Esophagus mucosa (tissue), 1 donor: ENCODE measurements at regions not wholly inside any gene's neighbourhood (a gene's known extent, or its start where the extent isn't known, plus 50 kb on each side); places are given as distances from the start of the nearest gene placed in this dataset.
"Not testable (repeated sequence)": the region's sequence is repeated elsewhere in the genome, so short reads cannot be mapped to it uniquely, and the experiment has no call there.

Experiments used
- ATAC-seq: fragments of 200-7000 bp; cut with Tn5 transposase; one replicate; pipeline ENCODE4 v1.9.1; 2020
- donor health status: DM: yes; HTN: yes; CAD: no.

GRCh38 chr10:81280497-81281479 is 594.2 kb upstream of the NRG3 start:
- ATAC-seq: no peak

DNA sequence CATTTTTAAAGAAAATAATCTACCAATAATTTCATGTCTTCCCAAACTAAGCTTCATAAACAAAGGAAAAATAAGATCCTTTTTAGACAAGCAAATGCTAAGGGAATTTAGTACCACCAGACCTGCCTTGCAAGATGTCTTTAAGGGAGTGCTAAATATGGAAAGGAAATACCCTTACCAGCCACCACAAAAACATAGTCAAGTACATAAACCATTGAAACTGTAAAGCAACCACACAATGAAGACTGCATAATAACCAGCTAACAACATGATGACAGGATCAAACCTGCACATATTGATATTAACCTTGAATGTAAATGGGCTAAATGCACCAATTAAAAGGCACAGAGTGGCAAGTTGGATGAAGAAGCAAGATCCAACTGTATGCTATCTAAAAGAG is 586.5 kb upstream of the NRG3 start:
- no peak for ATAC-seq

GRCh38 chr10:81297292-81297691 is 577.7 kb upstream of the NRG3 start:
- ATAC-seq: no peak

DNA sequence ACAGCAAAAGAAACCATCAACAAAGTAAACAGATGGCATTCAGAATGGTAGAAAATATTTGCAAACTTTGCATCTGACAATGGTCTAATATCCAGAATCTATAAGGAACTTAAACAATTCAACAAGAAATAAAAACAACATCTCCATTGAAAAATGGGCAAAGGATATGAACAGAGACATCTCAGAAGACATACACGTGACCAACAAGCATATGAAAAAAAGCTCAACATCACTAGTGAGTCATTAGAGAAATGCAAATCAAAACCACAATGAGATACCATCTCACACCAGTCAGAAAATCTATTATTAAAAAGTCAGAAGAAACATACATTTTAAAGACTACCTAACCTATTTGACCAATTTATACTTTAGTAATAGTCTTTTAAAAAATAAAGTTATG is 571.3 kb upstream of the NRG3 start:
- ATAC-seq: no peak

DNA sequence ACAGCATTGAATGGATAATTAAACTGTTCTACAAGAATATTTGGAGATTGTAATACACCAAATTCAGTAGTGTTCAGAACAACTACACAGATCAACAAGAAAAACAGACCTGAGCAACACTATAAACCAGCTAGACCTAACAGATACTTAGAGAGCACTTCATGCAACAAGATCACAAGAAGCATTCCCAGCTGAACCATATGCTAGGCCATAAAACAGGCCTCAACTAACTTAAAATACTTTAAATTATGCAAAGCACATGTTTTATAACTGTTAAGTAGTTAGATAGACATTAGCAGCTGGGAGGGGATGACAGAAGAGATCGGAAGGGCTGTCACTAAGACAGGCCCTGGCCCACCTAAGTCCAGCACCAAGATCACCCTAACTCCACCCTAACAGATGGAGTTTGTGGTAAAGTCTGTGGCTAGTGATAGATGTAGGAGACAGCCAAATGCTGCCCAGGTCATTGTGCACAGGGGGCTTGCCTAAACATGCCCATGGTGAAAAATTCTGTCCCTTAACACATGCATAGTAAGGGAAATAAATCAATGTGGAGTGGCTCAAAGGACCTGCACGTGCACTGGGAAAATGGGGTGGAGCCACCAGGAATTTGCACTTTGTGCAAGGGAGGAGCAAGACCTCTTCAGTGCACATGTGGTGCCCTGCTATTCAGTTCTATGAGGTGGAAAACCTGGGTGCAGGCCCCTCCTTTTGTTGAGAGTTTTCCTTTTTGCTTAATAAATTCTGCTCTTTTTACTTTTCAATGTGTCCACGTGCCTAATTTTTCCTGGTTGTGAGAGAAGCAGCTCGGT is 567.8 kb upstream of the NRG3 start:
- no peak for ATAC-seq

DNA sequence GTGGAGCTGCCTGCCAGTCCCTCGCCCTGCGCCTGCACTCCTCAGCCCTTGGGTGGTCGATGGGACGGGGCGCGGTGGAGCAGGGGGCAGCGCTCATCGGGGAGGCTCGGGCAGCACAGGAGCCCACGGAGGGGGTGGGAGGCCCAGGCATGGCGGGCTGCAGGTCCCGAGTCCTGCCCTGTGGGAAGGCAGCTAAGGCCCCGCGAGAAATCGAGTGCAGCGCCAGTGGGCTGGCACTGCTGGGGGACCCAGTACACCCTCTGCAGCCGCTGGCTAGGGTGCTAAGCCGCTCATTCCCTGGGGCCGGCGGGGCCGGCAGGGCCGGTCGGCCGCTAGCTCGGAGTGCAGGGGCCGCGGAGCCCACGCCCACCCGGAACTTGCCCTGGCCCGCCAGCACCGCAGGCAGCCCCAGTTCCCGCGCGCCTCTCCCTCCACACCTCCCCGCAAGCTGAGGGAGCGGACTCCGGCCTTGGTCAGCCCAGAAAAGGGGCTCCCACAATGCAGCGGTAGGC is 565.9 kb upstream of the NRG3 start:
- ATAC-seq: no peak

DNA sequence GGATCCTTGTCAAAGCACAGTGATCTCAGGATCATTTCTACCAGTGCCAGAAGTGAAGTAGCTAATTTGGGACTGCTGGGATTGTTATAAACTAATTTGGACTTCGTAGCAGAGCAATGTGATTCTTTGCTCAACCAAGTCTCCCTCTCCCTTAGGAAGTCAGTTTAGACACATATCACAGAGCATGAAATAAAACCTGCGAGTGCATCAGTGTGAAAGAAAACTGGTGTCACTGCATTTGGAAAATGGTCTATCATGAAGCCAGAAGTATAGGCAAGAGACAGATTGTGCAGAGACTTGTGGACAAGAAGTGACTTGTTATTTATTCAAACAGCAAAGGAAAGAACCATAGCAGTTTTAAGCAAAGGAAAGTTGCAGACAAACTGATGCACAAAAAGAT is 560.5 kb upstream of the NRG3 start:
- no peak for ATAC-seq

DNA sequence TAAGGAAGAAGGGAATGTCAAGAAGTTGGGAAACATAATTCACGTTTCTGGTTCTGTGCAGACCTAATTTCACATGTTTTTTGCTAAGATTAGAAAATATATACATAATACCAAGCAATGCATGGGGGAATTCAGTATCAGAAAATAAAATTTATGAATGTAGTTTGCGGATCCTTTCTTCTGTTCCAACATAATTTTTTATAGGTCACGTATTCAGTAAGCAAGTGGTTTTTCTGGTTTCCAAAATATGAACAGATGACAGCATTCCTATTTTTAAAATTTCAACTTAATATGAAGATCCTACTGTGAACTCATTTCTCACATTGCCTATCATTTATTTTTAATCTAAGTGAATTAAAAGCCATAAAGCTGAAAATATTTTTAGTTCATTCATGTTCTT is 560.0 kb upstream of the NRG3 start:
- ATAC-seq: no peak

DNA sequence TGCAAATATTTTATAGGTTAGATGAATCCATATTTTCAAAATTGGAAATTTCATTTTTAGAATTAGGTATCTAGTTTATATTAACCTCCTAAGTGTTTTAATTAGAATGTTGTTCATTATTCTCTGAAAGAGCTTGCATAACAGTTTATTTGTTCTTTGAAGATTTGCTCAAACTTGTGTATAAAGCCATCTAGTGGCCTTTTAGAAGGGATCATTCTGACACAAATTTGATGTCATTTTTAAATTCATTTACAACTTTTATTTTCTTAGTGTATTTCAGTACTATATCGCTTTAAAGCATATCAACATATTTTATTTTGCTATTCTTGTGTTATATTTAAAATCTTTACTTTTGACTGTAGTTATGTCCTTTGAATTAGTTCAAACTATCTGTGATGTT is 527.0 kb upstream of the NRG3 start:
- no peak for ATAC-seq

- ATAC-seq: no peak
Observed at GRCh38 chr10:81367132-81367531, 507.9 kb upstream of the NRG3 start.

DNA sequence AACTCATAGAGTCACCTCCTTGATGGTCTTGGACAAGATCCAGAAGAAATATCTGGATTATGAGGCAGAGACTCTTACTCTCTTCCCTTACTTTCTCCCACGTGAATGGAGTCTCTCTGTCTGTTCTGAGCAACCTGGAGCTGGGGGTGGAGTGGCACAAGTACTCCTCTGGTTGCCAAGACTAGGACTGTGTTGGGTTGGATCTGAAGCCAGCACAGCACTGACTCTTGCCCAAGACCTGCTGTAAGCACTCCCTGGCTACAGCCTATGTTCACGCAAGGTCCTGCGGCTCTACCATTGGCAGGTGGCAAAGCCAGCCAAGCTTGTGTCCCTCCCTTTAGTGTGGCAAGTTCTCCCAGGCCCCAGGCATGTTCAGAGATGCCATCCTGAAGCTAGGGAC is 488.2 kb upstream of the NRG3 start:
- no peak for ATAC-seq

DNA sequence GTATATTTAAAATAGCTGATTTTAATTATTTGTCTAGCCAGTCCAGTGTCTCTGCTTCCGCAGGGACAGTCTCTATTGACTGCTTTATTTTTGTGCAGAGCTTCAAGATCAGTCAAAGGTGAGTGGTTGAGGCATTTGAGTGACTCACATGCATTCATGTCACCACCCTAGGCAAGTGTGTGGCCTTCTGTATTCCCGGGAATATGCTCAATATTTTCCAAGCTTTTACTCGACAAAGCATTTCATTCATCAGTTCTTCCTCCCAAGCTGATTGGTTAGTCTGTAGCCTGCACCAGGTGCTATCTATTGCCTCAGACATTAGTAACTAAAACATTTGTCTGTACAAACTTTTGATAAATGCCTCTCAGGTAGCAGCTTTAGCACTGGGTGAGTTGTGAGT is 471.5 kb upstream of the NRG3 start:
- ATAC-seq: no peak

- ATAC-seq: no peak
Observed at GRCh38 chr10:81405399-81405798, 469.6 kb upstream of the NRG3 start.

- ATAC-seq: no peak
Observed at GRCh38 chr10:81414038-81414437, 461.0 kb upstream of the NRG3 start.

DNA sequence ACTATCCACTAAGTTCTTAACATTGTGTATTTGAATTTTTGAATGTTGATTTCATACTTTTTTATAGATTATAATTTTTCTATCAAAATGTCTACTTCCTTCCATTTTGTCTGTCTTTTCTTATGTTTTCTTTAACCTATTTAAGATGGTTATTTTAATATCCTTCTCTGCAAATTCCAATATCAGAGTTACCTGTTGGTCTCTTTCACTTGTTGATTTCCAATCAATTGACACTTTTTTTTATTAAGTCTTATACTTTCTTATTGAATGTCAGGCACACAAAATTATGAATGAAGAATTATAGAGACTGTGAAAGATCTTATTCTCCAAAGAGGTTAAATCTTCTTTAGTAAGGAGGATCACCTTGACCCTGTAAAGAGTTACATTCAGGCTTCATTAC is 448.3 kb upstream of the NRG3 start:
- no peak for ATAC-seq

DNA sequence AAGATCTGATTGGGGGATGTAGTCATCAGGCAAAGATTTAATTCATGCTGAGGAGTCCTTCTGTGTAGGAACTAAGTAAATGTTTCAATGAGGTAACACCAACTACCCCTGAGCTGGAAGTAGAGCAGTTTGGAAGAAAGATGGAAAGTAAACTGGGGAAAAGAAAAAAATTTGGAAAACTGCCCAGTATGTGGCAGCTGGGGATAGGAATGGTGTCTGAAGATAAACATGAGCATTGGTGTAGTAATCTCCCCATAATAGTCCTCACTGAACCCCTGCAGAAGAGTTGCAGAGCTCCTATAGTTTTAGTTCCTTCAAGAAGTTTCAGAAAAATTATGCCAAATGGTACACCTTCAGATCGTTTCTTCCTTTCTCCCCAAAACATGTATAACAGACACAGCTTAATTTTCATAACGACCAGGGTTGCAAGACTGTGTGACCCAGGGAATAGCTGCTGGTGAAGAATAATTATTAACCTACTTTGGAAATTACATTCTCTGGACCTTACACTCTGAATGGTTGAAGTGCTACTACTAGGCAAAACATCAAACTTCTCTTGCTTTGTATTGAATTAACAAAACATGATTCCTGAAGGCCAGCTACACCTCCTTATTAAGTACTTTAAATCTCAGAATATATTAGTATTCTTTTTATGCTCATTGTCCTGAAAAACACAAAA is 446.4 kb upstream of the NRG3 start:
- ATAC-seq: no peak

DNA sequence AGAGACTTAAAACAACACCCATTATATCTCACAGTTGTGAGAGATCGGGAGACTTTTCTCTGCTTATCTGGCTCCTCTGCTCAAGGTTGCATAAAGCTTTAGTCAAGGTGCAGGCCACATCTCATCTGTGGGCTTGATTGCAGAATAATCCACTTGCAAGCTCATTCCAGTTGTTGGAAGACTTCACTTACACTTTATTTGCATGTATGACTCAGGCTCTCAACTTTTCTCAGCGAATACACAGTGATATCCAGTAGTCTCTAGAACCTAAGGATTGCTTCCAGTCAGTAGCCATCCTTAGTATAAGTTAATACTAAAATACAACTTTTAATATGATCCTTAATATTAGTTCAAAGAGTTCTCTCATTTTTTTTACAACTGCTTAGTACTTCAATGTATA is 435.5 kb upstream of the NRG3 start:
- ATAC-seq: no peak

GRCh38 chr10:81441624-81442023 is 433.4 kb upstream of the NRG3 start:
- not testable (repeated sequence) for ATAC-seq

- ATAC-seq: no peak
Observed at GRCh38 chr10:81444242-81444929, 430.6 kb upstream of the NRG3 start.

- no peak for ATAC-seq
Observed at GRCh38 chr10:81450651-81451050, 424.3 kb upstream of the NRG3 start.

GRCh38 chr10:81472927-81473470 is 402.0 kb upstream of the NRG3 start:
- no peak for ATAC-seq

DNA sequence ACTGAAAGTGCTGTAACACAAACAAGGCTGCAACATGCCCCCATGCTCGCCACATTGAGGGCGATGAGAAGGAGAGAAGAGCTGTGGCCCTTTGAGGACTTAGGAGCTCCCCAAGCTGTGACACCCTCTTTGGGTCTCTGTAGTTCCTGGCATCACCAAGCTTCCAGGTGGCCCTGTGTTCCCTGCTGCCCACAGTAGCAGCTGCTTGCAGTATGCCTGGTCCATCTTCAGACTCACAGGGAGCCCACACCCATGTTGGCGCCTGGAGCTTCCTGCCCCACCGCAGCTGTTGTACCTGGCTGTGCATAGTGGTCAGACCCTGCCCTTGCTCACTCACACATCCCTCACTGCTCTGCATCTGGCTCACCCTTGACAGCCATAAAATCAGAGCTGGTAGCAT is 401.2 kb upstream of the NRG3 start:
- no peak for ATAC-seq
